GM19240 (cell line): ENCODE measurements at regions not wholly inside any gene's neighbourhood (a gene's known extent, or its start where the extent isn't known, plus 50 kb on each side); places are given as distances from the start of the nearest gene placed in this dataset.
"Not testable (repeated sequence)": the region's sequence is repeated elsewhere in the genome, so short reads cannot be mapped to it uniquely, and the experiment has no call there.

Source experiments
- DNase-seq: peaks from one replicate; pipeline ENCODE4 v3.0.0; 2011; ENCODE audit warnings: low spot score; ENCODE audit not compliant: insufficient read length

DNA sequence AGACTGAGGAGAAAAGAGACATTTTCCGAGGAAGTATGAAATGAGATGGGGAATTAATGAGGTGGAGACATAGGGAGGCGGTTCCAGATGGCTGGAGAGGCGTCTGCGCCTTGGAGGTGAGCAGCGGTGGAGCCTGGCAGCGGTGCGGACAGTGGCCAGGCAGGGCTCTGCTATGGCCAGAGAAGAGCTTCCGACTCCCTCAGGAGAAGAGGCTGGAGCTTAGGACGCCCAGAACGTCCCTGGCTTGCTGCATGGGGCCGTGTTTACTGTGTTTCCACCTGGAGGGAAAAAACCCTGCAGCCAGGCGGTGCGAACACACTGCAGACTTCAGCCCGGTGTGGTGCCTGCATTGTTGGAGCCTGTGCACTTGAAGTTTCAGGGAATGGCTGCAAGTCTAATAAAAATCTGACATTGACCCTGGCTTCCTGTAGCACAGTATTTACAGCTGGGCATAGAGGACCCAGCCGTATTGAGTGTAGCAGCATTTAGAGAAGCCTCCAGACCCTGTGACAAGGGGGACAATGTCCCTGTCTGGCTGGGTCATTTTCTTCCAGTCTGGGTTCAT, 447.1 kb upstream of the MKI67 start:
- DNase-seq = no peak

DNA sequence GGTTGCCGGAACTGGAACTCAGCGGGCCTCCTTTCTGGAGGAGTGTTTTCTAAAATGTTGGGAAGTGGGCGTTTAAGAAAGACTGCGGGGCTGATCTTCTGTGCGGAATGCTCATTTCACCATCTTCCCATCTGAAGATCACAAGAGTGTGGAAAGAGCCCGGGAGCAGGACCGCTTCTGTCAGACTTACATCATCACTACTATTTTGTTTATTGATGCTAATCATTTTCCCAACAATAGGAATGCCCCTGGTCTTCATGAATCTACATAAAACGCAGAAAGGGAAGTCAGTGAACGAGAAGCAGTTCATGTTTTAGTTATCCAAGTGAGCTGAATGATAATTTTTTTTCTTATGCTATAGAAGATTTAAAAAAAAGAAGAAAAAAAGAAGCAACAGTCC, 447.8 kb upstream of the MKI67 start:
- DNase-seq = no peak

DNA sequence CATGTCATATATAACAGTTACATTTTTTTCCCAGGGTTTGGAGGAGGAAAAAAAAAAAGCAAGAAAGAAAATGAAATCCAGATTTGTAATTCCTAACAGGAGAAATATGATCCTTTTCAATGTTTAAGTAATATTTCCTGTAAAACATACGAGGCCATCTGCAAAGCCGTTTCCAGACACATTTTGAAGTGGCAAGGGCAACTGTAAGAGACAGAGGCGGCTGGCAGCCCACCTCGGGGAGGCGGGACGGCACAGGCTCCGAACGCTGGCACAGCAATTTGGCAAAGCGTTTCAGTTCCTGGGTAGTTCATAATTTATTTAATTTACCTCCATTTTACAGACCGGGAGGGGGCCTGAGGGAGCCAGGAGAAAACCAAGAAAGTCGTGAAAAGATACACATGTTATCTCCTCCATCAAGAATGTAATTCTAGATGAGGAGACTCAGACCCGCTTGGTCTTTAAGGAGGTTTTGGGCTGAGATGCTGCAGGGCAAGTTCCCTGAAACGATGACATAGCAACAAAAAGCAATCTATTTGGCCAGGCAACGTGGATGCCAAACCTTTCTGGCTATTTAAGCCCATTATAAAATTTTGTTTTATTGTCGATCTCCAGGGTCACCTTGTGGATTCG, 448.5 kb upstream of the MKI67 start:
- DNase-seq = no peak

DNA sequence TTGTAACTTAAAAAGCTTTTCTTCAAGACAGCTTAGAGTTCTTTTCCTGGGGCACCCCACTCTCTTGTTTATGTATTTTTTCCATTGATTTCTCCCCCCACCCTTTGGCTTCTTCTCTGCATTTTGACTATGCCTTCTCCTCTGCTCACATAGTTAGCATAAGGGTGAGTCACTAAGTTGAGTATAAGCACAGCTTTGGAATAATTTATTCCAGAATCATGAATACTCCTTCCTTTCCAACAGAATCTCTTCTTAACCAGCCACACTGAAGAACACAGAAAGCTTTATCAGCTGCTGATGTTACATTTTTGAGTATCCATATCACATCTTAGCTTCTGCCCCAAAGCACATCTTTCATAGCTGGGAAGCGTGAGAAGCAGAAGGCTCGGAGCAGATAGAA, 449.5 kb upstream of the MKI67 start:
- no peak for DNase-seq

DNA sequence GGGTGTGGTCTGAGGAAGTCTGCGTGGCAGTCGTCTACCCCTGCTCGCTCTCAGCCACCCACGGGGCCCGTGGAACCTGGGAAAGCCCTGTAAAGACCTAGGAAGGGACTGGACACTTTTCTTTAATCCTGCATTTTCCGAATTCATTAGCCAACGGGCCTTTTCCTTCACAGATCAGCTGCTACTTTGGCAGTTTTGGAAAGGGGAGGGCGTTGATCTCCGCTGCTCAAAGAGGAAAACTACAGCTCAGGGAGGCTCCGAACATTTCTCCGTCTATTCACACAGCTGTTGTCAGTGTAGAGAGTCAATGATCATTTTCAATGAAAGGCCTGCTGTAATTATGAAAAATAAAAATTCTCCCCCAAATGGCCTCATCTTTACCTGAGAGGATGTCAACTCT, 450.1 kb upstream of the MKI67 start:
- DNase-seq = no peak

DNA sequence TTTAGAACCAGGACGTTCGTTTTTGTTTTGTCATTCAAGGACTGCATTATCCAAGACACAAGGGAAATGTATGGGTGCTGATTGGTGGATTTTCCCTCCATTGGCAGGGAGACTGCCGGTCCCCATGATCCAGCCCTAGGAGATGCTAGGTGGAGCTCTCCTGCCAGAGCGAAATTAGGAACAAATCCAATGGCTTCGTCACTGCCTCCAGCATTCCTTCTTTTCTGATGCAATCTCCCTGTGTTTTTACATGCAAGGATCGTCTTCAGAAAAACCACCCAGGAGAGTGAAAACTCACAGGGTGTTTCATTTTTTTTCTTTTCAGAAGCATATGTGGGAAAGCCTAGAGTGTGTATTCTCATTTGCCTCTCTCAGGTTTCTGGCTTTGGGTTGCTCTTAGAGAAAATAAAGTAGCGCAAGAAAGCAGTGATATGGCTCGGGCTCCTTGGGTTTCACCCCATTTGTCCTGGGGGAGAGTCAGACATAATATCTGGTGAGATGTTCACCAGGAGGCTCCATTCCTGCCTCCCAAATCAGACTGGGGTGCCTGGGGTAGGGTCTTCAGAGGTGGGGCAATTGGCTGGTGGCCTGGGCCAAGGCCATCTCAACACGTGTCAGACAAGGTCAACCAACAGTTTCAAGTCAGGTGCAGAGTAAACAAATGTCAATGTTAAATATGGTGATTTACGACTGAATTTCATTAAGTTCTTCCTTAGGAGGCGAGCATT, 450.9 kb upstream of the MKI67 start:
- no peak for DNase-seq

DNA sequence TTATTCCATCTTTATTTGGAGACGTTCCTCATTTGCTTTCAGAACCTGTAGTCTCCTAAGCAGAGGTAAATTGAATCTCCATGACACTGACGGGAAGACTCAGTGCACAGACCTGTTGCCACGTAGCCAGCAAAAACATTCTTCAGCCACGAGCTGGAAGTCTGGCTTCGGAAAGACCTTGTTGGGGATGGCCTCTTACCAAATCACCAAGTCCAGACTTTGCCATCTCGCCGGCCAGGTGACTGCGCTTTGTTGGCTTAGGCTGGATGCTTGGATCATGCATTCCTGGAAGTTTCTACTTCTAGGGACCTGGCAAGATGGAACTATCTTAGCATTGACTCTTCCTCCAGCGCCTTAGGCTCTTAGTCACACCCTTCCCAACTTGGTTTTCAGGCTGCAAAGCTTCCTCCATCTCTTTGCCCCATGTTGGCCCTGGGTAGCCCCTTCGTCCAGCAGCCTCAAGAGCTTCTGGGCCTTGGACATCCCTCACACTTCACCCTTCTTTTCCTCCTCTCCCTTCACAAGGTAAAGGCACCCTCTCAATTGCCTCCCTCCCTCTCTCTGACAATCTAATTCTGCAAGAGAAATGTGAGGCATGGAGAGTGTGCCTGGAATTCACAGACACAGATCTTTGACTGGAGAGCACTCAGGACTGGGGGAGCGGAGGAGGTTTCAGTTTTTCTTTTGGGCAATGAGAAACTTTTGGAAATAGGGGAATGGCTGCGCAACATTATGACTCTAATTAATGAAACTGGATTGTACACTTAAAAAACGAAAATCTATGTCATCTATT, 451.9 kb upstream of the MKI67 start:
- no peak for DNase-seq

- DNase-seq = no peak
Observed at GRCh38 chr10:128578766-128579165, 452.5 kb upstream of the MKI67 start.

DNA sequence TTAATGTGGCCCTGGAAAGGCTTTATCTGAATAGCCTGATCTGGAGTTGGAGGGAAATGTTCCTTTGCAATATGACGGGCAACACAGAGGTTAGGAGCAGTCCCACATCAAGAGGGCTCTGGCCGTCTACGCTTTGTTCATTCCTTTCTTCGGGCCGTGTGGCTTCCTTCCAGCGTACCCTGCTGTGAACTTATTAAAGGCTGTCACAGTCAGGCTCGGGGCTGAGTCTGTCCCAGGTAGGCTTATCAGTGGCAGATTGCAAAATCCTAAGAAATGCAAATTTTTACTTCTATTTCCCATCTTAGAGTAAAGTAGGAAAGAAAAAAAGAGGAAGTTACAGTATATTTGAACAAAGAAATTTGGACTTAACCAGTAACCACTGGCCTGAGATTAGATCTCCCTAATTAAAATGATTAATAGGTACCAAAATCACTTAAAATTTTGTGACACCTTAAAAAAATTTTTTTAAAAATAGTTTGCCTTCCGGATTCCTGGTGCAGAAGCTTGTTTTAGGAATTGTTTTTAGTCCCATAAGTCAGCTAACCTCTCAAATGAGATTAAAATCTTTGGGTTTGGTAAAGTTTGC, 453.1 kb upstream of the MKI67 start:
- DNase-seq = no peak

GRCh38 chr10:128579901-128580300, 453.7 kb upstream of the MKI67 start:
- no peak for DNase-seq

DNA sequence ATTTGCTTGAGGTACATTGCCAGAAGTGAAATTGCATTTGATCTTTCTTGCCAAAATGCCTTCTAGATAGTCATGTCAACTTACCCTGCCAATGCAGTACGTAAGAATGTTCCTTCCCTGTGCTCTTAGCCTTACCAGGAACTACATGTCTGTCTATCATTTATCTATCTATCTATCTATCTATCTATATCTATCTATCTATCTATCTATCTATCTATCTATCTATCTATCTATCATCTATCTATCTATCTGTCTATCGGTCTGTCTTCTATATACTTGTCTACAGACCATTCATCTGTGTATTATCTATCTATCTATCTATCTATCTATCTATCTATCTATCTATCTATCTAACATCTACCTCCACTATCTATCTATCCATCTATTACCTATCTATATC, 456.9 kb upstream of the MKI67 start:
- not testable (repeated sequence) for DNase-seq

DNA sequence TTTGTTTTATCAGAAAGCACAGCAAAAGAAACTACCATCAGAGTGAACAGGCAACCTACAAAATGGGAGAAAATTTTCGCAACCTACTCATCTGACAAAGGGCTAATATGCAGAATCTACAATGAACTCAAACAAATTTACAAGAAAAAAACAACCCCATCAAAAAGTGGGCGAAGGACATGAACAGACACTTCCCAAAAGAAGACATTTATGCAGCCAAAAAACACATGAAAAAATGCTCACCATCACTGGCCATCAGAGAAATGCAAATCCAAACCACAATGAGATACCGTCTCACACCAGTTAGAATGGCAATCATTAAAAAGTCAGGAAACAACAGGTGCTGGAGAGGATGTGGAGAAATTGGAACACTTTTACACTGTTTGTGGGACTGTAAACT, 460.4 kb upstream of the MKI67 start:
- not testable (repeated sequence) for DNase-seq

GRCh38 chr10:128587689-128588088, 461.5 kb upstream of the MKI67 start:
- DNase-seq = no peak

DNA sequence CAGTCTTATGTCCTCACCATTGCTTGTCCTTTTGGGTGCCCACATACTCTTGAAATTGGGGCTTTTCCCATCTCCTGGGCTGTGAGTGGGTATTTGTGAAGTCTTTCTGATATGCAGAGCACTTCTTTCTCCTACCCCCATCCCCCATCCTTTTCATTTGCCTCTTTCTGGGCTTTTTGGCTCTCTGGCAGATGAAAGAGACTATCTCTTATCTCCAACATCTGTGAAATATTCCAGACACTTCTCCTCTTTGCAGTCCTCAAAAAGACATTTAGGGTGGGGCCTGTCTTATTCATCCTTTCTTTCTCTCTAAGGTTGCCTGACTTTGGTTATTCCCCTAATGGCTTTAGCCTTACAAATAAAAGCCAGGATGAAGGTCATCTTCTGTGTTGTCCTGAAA, 462.2 kb upstream of the MKI67 start:
- no peak for DNase-seq

GRCh38 chr10:128594688-128595087, 468.5 kb upstream of the MKI67 start:
- DNase-seq = no peak

GRCh38 chr10:128596906-128597305, 470.7 kb upstream of the MKI67 start:
- no peak for DNase-seq

DNA sequence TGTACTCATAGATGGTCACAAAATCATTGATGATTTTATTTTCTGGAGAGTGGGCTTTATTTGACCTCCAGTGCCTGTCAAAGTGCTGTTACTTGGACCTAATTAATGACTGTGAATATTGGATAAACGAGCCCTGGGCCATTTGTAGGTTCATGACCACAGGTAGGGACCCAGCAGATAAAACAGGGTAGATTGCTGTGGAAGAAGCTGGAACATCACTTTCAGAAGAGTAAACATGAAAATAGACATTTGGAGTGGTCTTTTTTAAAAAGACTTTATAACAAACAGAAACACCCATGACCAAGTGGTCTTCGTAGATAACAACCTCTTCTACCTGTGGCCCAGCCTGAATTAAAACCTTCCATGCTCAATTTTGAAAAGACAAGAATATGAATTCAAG, 472.8 kb upstream of the MKI67 start:
- no peak for DNase-seq

DNA sequence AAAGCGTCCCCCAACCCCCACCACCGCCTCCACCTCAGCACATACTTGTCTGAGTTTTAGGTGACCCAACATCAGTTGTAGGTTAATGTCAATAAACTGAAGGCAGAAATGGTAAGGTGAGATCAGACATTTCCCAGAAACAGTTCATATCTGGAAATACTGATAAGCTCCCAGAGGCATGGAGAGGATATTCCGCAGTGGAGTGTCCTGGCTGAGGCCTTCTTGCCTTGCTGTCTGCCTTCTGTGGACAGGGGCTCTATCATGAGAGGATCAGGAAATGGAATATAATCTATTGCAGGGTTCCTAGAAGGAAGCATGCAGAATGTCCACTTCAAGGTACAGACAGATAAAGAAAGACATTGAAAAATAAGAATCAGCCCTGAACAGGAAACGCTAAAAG, 473.3 kb upstream of the MKI67 start:
- DNase-seq = no peak

DNA sequence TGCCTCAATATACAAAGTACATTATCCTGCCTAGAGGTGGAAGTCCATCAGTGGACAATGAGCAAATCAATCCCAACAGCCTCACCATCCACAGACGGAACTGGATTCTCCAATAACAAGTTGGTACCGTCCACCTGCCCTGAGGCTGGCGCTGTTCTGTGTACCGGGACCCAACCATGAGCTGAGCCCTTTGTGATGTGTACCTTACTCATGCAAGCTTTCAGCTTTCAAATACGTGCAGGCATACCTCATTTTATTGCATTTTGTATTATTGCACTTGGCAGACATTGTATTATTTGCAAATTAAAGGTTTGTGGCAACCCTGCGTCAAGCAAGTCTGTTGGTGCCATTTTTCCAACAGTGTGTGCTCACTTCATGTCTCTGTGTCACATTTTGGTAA, 476.0 kb upstream of the MKI67 start:
- DNase-seq = no peak

- no peak for DNase-seq
Observed at GRCh38 chr10:128604025-128604424, 477.8 kb upstream of the MKI67 start.

DNA sequence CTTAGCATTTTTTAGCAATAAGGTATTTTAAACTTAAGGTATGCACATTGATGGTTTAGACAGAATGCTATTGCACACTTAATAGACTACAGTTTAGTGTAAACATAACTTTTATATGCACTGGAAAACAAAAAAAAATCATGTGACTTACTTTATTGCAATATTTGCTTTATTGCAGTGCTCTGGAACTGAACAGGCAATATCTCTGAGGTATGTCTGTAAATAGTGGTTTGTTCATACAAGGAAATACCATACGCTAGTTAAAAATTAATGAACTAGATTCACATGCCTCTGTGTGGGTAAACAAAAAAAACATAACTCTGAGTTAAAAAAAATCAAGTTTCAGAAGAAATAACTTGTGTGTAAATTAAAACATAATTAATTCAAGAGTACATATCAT, 479.0 kb upstream of the MKI67 start:
- no peak for DNase-seq

DNA sequence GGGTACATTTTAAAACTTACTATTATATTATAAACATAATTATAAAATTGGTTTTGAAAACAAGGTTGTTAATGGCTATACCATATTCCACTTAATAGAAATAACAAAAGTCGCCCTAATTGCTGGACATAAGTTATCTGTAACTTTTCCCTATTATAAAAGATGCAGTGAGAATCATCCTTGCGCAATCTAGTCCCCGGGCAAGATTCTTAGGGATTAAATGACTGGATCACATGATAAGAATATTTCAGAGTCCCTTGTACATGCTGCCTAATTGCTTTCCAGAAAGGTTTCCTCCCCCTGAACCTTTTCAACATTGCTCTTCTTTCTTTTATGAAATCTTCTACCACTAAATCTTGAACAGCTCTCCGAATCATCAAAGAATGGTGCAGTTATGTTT, 479.8 kb upstream of the MKI67 start:
- DNase-seq = no peak
